ENCODE measurements at regions not wholly inside any gene's neighbourhood (a gene's known extent, or its start where the extent isn't known, plus 50 kb on each side); places are given as distances from the start of the nearest gene placed in this dataset.

GRCh38 chr3:94561094-94561493, 498.2 kb downstream of the NSUN3 start:
- H3K27ac ChIP-seq = no peak overlapping the region
- no peak for DNase-seq (ENCODE audit: low read depth, low spot score)

GRCh38 chr3:94564247-94564646, 501.4 kb downstream of the NSUN3 start:
- no peak overlapping the region for H3K27ac ChIP-seq
- DNase-seq (ENCODE audit: low read depth, low spot score) = no peak

GRCh38 chr3:94568041-94568440, 505.2 kb downstream of the NSUN3 start:
- no peak overlapping the region for H3K27ac ChIP-seq
- DNase-seq (ENCODE audit: low read depth, low spot score) = no peak

GRCh38 chr3:94573337-94573736, 510.5 kb downstream of the NSUN3 start:
- no peak overlapping the region for H3K27ac ChIP-seq
- no peak for DNase-seq (ENCODE audit: low read depth, low spot score)

- no peak overlapping the region for H3K27ac ChIP-seq
- DNase-seq (ENCODE audit: low read depth, low spot score) = peak; percentile 33
Measured at GRCh38 chr3:94587291-94587690, 524.4 kb downstream of the NSUN3 start.

- DNase-seq (ENCODE audit: low read depth, low spot score) = no peak
- no peak overlapping the region for H3K27ac ChIP-seq
Measured at GRCh38 chr3:94593526-94594150, 530.8 kb downstream of the NSUN3 start.

GRCh38 chr3:94596141-94596540, 533.3 kb downstream of the NSUN3 start:
- no peak overlapping the region for H3K27ac ChIP-seq
- no peak for DNase-seq (ENCODE audit: low read depth, low spot score)

GRCh38 chr3:94596887-94597566, 534.2 kb downstream of the NSUN3 start:
- no peak overlapping the region for H3K27ac ChIP-seq

GRCh38 chr3:94607778-94608177, 544.9 kb downstream of the NSUN3 start:
- DNase-seq (ENCODE audit: low read depth, low spot score) = no peak

More at GRCh38 chr3:94596887-94597566, 534.2 kb downstream of the NSUN3 start:
- no peak for DNase-seq (ENCODE audit: low read depth, low spot score)

GRCh38 chr3:94609908-94610307, 547.0 kb downstream of the NSUN3 start:
- no peak for DNase-seq (ENCODE audit: low read depth, low spot score)
- H3K27ac ChIP-seq = no peak overlapping the region

More at GRCh38 chr3:94607778-94608177, 544.9 kb downstream of the NSUN3 start:
- no peak overlapping the region for H3K27ac ChIP-seq

- DNase-seq (ENCODE audit: low read depth, low spot score) = no peak
- H3K27ac ChIP-seq = no peak overlapping the region
Measured at GRCh38 chr3:94611596-94611995, 548.7 kb downstream of the NSUN3 start.

GRCh38 chr3:94612631-94613030, 549.8 kb downstream of the NSUN3 start:
- no peak for DNase-seq (ENCODE audit: low read depth, low spot score)
- no peak overlapping the region for H3K27ac ChIP-seq

- no peak overlapping the region for H3K27ac ChIP-seq
- DNase-seq (ENCODE audit: low read depth, low spot score) = no peak
Measured at GRCh38 chr3:94614192-94614591, 551.3 kb downstream of the NSUN3 start.

GRCh38 chr3:94615275-94616065, 552.6 kb downstream of the NSUN3 start:
- H3K27ac ChIP-seq = peak overlapping the region; percentile 80
- DNase-seq (ENCODE audit: low read depth, low spot score) = peak; percentile 86

GRCh38 chr3:94616833-94617232, 554.0 kb downstream of the NSUN3 start:
- peak; percentile 56 for DNase-seq (ENCODE audit: low read depth, low spot score)
- peak overlapping the region; percentile 80 for H3K27ac ChIP-seq

GRCh38 chr3:94617312-94617711, 554.5 kb downstream of the NSUN3 start:
- peak overlapping the region; percentile 80 for H3K27ac ChIP-seq
- DNase-seq (ENCODE audit: low read depth, low spot score) = no peak

GRCh38 chr3:94619643-94620042, 556.8 kb downstream of the NSUN3 start:
- H3K27ac ChIP-seq = no peak overlapping the region
- no peak for DNase-seq (ENCODE audit: low read depth, low spot score)

- DNase-seq (ENCODE audit: low read depth, low spot score) = no peak
- H3K27ac ChIP-seq = no peak overlapping the region
Measured at GRCh38 chr3:94626573-94626972, 563.7 kb downstream of the NSUN3 start.

GRCh38 chr3:94627689-94628088, 564.8 kb downstream of the NSUN3 start:
- H3K27ac ChIP-seq = no peak overlapping the region
- DNase-seq (ENCODE audit: low read depth, low spot score) = no peak

GRCh38 chr3:94643400-94643799, 580.5 kb downstream of the NSUN3 start:
- no peak for DNase-seq (ENCODE audit: low read depth, low spot score)
- H3K27ac ChIP-seq = no peak overlapping the region

GRCh38 chr3:94645790-94646189, 582.9 kb downstream of the NSUN3 start:
- no peak for DNase-seq (ENCODE audit: low read depth, low spot score)
- H3K27ac ChIP-seq = no peak overlapping the region
